Suprapubic skin (tissue), 4 donors: ENCODE measurements at regions not wholly inside any gene's neighbourhood (a gene's known extent, or its start where the extent isn't known, plus 50 kb on each side); places are given as distances from the start of the nearest gene placed in this dataset.

Source experiments
- DNase-seq, 2 donors: peaks; one replicate each; pipeline ENCODE4 v3.0.0-alpha.2; 2019; ENCODE audit warnings: low spot score in 2 of 2
- H3K27ac ChIP-seq: fragments of 200-600 bp; sonication (generic); one replicate; pipeline ENCODE4 v1.5.1; 2019
- H3K27me3 ChIP-seq: fragments of 200-600 bp; sonication (generic); one replicate; pipeline ENCODE4 v1.5.1; 2019
- H3K36me3 ChIP-seq: fragments of 200-600 bp; sonication (generic); one replicate; pipeline ENCODE4 v1.5.1; 2019
- H3K4me1 ChIP-seq: fragments of 200-600 bp; sonication (generic); one replicate; pipeline ENCODE4 v1.5.1; 2019
- H3K4me3 ChIP-seq: fragments of 200-600 bp; sonication (generic); one replicate; pipeline ENCODE4 v1.5.1; 2019; ENCODE audit warnings: mild to moderate bottlenecking
- H3K9me3 ChIP-seq: fragments of 200-600 bp; sonication (generic); one replicate; pipeline ENCODE4 v1.5.1; 2019
- CTCF ChIP-seq, 2 donors: fragments of 200-600 bp in 1 of 2; fragments of 450-650 bp in 1 of 2; sonication (generic) in 1 of 2; IDR thresholded peaks; one replicate each; pipeline ENCODE4 v1.5.1; 2016 to 2019; ENCODE audit warnings: antibody characterized with exemption in 2 of 2, mild to moderate bottlenecking in 1 of 2, moderate library complexity in 1 of 2
- EP300 ChIP-seq: sonication (generic); formaldehyde crosslinking; IDR thresholded peaks from one replicate; pipeline ENCODE4 v1.6.1; 2017; ENCODE audit warnings: antibody characterized with exemption
- POLR2A ChIP-seq, 2 donors: fragments of 450-650 bp; IDR thresholded peaks; one replicate each; pipeline ENCODE4 v1.6.1; 2017; ENCODE audit warnings: antibody characterized with exemption in 2 of 2, mild to moderate bottlenecking in 2 of 2, moderate library complexity in 2 of 2
- POLR2AphosphoS5 ChIP-seq, 3 donors: sonication (generic); formaldehyde crosslinking; IDR thresholded peaks; one replicate each; pipeline ENCODE4 v1.6.1; 2017; ENCODE audit warnings: antibody characterized with exemption in 3 of 3
- WGBS: methylation state at CpG from one replicate; pipeline ENCODE4 v1.1.5; 2018; 5-methylcytosine and 5-hydroxymethylcytosine counted together

- no peaks in the 10 kb centered on the region for H3K27me3 ChIP-seq
- H3K36me3 ChIP-seq: no peaks in the 10 kb centered on the region
- no peak overlapping the region for H3K27ac ChIP-seq
- TF ChIP-seq CTCF (IDR thresholded peaks at IDR 0.05): no peak
- no peak for TF ChIP-seq POLR2AphosphoS5 (IDR thresholded peaks at IDR 0.05)
- no peak for TF ChIP-seq EP300
- no peak for TF ChIP-seq POLR2A (IDR thresholded peaks at IDR 0.05)
- no peaks in the 10 kb centered on the region for H3K4me1 ChIP-seq
- WGBS: 66% methylated on average over 2 of the region's 2 CpGs
- no peak for DNase-seq
- H3K9me3 ChIP-seq: no peaks in the 10 kb centered on the region
- no peak overlapping the region for H3K4me3 ChIP-seq
Observed at GRCh38 chr3:34725774-34726173, 913.6 kb upstream of the ARPP21 start.

- H3K27me3 ChIP-seq: no peaks in the 10 kb centered on the region
- no peaks in the 10 kb centered on the region for H3K36me3 ChIP-seq
- H3K4me3 ChIP-seq: no peak overlapping the region
- H3K27ac ChIP-seq: no peak overlapping the region
- TF ChIP-seq EP300 (no peak), CTCF (IDR thresholded peaks at IDR 0.05) (no peak)
- H3K9me3 ChIP-seq: no peaks in the 10 kb centered on the region
- H3K4me1 ChIP-seq: no peaks in the 10 kb centered on the region
- no peak for DNase-seq
- WGBS: 28% methylated on average over 2 of the region's 2 CpGs
Observed at GRCh38 chr3:34727700-34728099, 911.6 kb upstream of the ARPP21 start.

- Histone ChIP-seq H3K27ac (no peak overlapping the region), H3K36me3 (no peaks in the 10 kb centered on the region), H3K4me1 (no peaks in the 10 kb centered on the region), H3K4me3 (no peak overlapping the region), H3K27me3 (no peaks in the 10 kb centered on the region), H3K9me3 (no peaks in the 10 kb centered on the region)
- 84% methylated on average over 1 of the region's 1 CpG for WGBS
- no peak for DNase-seq
- no peak for TF ChIP-seq CTCF (IDR thresholded peaks at IDR 0.05)
- no peak for TF ChIP-seq POLR2AphosphoS5 (IDR thresholded peaks at IDR 0.05)
- no peak for TF ChIP-seq EP300
- no peak for TF ChIP-seq POLR2A (IDR thresholded peaks at IDR 0.05)
Observed at GRCh38 chr3:34742151-34742550, 897.2 kb upstream of the ARPP21 start.

- H3K4me3 ChIP-seq: no peak overlapping the region
- H3K9me3 ChIP-seq: no peaks in the 10 kb centered on the region
- H3K27me3 ChIP-seq: no peaks in the 10 kb centered on the region
- H3K36me3 ChIP-seq: no peaks in the 10 kb centered on the region
- no peak overlapping the region for H3K27ac ChIP-seq
- TF ChIP-seq POLR2AphosphoS5 (IDR thresholded peaks at IDR 0.05) (no peak), POLR2A (IDR thresholded peaks at IDR 0.05) (no peak), CTCF (IDR thresholded peaks at IDR 0.05) (no peak), EP300 (no peak)
- H3K4me1 ChIP-seq: no peaks in the 10 kb centered on the region
- DNase-seq: peak in 1 of 2 donors; percentile 73
- WGBS: 66% methylated on average over 3 of the region's 9 CpGs
Observed at GRCh38 chr3:34758630-34759261, 880.6 kb upstream of the ARPP21 start.

- no peak for DNase-seq
- no peaks in the 10 kb centered on the region for H3K27me3 ChIP-seq
- WGBS: 56% methylated on average over 4 of the region's 4 CpGs
- no peak for TF ChIP-seq CTCF (IDR thresholded peaks at IDR 0.05)
- TF ChIP-seq EP300: no peak
- TF ChIP-seq POLR2A (IDR thresholded peaks at IDR 0.05): no peak
- no peak for TF ChIP-seq POLR2AphosphoS5 (IDR thresholded peaks at IDR 0.05)
- H3K36me3 ChIP-seq: no peaks in the 10 kb centered on the region
- H3K4me1 ChIP-seq: no peaks in the 10 kb centered on the region
- no peaks in the 10 kb centered on the region for H3K9me3 ChIP-seq
- no peak overlapping the region for H3K4me3 ChIP-seq
- no peak overlapping the region for H3K27ac ChIP-seq
Observed at GRCh38 chr3:34777386-34777785, 861.9 kb upstream of the ARPP21 start.
